G401.6 (cell line): ENCODE measurements at regions not wholly inside any gene's neighbourhood (a gene's known extent, or its start where the extent isn't known, plus 50 kb on each side); places are given as distances from the start of the nearest gene placed in this dataset.
"Not testable (repeated sequence)": the region's sequence is repeated elsewhere in the genome, so short reads cannot be mapped to it uniquely, and the experiment has no call there.

Experiments used
- FAIRE-seq: peaks from 2 replicates; lab custom pipeline; 2012; peaks lifted over from hg19 to GRCh38; lab: Jason Lieb, UNC

- no peak for FAIRE-seq
These were observed 418.6 kb upstream of the TYRP1 start for GRCh38 chr9:12274577-12274976.

DNA sequence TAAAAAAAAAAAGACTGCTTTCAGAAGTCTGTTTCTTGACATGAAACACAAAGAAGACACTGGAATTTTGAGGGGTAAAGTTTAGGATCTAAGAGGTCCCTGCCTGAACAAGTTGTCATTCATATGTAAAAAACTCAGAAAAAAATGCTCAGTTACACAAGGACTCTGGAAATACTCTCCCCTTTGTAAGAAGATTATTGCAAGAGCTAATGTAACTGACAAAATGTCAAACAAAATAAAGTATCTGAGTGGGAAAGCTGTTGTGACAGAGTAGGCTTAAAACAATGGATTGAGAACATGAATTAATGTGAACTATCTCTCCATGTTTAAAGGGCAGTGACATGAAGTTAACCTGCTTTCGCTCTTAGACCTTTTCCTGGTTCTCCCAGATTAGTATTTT is 416.7 kb upstream of the TYRP1 start:
- FAIRE-seq, result no peak

- FAIRE-seq, result no peak
These were observed 403.5 kb upstream of the TYRP1 start for GRCh38 chr9:12289711-12290110.

DNA sequence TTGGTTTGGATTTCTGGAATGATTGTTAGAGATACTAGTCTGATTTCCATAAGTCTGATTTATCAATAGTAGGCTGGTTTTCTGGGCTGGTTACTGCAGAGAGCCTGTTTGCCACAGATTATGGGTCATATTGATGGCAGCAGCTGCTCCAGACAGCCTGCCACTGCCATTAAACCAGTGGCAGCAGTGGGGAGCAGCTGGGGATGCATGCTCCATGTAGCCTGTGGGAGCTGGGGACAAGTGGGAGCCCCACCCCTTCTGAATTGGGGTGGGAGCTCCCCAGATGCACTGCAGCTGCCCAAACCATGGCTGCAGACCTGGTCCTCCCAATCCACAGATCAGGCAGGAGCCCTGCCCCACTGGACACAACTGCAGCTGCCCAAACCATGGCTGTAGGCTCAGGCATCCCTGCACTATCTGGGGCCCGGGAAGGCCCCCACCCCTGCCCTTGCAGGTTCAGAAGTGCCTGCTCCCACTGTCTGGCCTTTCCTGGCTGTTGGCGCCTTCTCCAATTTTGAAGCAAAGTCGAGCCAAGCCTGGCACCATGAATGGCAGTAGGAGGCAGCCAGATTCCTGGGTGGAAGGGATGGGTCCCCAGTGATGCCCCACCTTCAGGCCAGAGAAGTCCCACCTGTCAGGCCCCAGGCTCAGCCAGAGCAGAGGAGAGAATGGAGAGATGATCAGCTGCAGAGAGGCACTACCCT is 402.9 kb upstream of the TYRP1 start:
- no peak for FAIRE-seq

DNA sequence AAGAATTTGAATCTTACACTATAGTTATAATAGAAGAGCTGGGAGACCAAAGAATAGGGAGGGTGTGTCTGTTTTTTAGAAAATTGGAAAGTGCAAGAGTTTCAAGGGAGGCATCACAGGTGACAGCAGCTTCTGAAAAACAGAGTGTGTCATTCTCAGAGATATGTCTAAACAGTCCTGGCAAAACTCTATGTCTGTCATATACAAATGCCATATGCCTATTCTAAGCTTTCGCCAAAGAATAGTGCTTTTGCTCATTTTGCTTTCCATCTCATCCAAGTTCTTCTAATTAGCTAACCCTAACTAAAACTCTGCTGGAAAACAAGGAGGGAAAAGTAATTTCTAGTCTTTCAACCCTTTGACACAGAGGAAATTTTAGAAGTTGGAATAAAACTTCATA is 388.0 kb upstream of the TYRP1 start:
- no peak for FAIRE-seq

- no peak for FAIRE-seq
These were observed 378.6 kb upstream of the TYRP1 start for GRCh38 chr9:12314589-12314988.

GRCh38 chr9:12318732-12319685 is 374.2 kb upstream of the TYRP1 start:
- FAIRE-seq, result no peak

DNA sequence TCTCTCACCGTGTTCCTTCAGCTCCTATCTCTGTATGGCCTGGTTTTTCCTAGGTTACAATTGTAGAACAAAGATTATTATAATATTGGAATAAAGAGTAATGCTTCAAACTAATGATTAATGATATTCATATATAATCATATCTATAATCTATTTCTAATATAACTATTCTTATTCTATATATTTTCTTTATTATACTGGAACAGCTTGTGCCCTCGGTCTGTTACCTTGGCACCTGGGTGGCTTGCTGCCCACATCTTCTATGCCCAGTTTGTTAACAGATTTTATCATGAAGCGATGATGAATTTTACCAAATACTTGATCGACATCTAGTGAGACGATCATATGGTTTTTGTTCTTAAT is 363.6 kb upstream of the TYRP1 start:
- no peak for FAIRE-seq

GRCh38 chr9:12333966-12334365 is 359.2 kb upstream of the TYRP1 start:
- FAIRE-seq, result not testable (repeated sequence)

- no peak for FAIRE-seq
These were observed 342.4 kb upstream of the TYRP1 start for GRCh38 chr9:12350775-12351174.

DNA sequence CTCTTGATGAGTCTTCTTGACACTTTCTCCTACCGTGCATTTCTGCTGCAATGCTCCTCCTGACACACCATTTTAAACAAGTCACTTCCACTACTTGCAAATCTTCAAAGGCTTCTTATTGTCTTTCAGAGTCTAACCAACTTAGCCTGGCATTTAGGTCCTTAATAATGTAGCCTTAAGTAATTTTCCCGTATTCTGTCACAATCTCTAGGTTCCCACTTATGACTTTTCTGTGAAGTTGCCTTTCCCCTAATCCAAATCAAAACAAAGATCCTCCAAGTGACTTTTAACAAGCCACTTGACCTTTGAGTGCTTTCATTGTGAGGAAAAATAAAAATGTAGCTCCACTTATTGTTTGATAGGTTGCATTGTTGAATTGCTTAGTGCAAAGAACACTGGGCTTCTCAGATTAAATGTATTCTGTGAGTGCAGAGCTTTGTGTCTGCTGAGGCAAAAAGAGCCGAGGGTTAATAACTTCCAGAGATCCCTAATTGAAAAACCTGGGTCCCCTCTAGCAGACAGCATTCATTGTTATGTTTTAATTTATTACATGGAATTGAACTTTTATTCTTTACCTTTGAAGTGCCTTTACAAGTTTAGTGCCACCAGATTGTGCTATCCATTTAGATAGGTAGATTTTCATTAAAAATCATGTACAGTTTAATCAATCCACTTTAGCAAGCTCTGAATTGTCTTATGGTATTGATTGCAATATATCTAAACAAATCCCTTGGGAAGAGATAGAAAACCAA is 341.7 kb upstream of the TYRP1 start:
- FAIRE-seq, result no peak

DNA sequence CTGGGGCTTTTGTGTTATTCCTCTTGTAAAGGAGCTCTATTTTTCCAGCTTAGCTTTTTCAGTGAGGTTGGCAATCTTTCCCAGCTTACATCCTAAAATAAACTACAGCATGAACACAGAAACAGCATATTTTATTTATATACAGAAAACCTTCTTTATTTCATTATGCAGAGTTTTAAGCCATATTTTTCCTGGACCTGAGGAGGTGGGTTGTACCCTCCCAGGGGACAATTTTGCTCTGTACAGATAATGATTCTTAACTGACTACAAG is 341.2 kb upstream of the TYRP1 start:
- no peak for FAIRE-seq

GRCh38 chr9:12363439-12363838 is 329.7 kb upstream of the TYRP1 start:
- FAIRE-seq, result no peak

GRCh38 chr9:12368569-12368968 is 324.6 kb upstream of the TYRP1 start:
- FAIRE-seq, result no peak

DNA sequence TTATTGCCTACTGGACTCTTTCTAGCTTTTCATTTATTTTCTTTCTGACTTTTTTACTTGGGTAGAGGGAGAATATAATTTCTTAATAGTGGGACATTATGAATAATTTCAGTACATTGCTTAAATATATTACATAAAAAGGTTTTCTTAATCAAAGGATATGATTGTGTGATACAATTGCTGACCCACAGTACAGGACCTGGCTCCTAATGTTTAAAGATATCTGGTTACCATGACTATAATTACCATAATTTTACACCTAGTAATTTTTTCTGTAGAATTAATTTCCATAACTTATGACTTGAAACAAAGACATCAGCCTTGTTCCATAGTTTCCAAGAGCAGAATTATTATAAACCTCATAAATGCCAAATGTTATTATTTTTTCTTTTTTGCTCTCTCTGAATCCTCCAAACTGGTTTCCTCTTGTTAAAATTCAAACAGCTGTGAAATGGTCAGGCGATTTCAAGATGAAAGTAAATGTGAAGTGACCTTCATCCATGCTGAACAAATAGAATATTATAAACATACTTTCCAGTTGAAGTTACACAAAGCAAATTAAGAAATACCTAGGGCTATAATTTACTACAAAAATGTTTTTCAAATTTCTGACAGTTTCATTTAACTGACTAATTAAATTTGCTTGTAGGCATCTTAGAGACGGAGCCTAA is 301.2 kb upstream of the TYRP1 start:
- no peak for FAIRE-seq

- no peak for FAIRE-seq
These were observed 299.1 kb upstream of the TYRP1 start for GRCh38 chr9:12394105-12394504.

DNA sequence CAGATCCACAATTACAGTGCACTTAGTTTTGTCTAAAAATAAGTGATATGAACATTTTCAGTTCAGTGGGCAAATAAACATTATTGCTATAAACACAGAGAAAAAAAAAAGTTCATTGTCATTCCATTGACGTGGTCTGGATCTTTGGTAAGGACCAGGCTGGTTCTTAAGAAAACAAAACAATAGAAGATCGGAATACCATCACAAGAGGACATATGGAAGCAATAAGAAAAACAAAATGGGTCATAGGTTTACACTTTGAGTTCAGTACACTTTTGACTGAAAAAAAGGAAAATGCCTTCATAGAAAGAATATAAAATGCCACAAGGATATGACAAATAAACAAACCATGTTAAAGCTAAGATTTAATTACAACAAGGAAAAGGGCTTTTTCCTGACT is 289.5 kb upstream of the TYRP1 start:
- FAIRE-seq, result no peak

DNA sequence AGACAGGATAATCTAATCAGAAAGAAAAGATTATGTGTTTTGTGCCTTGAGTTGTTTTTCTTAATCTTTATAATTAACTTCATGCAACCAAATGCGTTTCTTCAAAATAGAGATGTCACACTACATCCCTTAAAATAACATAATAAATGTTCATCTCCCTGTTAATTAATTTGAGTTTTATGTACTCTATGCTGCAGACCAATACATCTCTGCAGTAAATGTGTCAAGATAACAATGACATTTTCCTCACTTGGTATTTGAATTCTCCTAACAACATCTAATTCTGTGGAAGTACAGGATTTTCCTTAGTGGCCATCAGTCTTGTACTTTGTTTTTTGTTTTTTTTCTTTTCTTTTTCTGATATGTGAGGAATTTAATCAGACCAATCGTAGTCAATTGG is 279.2 kb upstream of the TYRP1 start:
- FAIRE-seq, result no peak

DNA sequence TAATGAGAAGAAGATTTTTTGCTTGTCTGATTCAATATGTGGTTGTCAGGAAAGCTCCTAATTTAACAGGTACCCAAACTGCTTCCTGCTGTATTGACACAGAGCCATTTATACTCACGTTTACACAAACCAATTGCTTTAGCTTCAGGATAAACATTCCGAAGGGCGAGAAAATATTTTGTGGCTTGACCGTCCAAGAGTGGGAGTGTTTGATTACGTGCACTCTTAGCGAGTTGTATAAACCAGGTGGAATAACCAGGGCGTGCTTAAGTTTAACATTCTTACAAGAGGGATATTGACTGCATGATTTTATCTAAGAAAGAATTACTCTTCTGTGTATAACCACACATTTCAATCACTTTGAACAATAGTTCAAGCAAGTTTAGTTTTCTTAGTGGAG is 278.7 kb upstream of the TYRP1 start:
- FAIRE-seq, result no peak

- FAIRE-seq, result no peak
These were observed 277.8 kb upstream of the TYRP1 start for GRCh38 chr9:12415361-12415760.

DNA sequence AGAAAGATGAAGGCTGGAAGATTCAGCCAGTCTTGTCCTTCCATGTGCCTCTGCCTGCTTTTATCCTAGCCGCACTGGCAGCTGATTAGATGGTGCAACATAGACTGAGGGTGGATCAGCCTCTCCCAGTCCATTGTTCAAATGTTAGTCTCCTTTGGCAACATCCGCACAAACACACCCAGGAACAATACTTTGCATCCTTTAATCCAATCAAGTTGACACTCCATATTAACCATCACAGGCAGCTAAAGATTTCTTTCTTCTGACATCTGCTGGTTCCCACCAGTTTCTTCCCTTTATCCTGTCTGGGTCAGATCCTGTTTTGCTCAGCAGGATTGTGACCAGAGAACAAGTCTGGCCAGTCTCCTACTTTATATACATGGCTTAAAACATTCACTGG is 276.5 kb upstream of the TYRP1 start:
- FAIRE-seq, result no peak

DNA sequence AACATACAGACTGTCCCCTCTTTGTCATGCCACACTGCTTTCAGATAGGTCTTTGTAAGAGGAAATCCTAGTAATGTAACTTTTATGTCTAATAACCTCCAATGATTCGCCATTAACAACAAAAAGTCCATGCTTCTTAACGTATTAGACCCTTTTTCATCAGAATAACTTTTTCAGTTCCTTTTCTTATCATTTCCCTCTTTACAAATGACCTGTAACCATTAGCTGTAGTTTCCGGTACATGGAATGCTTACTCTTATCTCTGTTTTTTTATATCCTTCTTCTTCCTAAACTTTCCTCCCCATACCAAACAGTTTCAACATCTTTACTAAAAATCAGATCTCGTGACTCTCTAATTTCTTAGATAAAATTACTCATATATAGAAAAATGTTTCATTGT is 268.9 kb upstream of the TYRP1 start:
- FAIRE-seq, result no peak
